Spleen (tissue), 11 donors: ENCODE measurements at regions not wholly inside any gene's neighbourhood (a gene's known extent, or its start where the extent isn't known, plus 50 kb on each side); places are given as distances from the start of the nearest gene placed in this dataset.

Experiments
- DNase-seq: peaks from one replicate; pipeline ENCODE4 v3.0.0-alpha.2; 2020
- H3K27ac ChIP-seq, 8 donors: fragments of 200-600 bp; sonication (generic) in 7 of 8; 1 replicate in 4 of 8; 2 replicates in 4 of 8; pipeline versions ENCODE4 v1.5.0 to v1.8.0; 2016 to 2021; ENCODE audit warnings: inconsistent platforms in 4 of 8, mild to moderate bottlenecking in 4 of 8, moderate library complexity in 1 of 8
- H3K27me3 ChIP-seq, 7 donors: fragments of 200-600 bp; sonication (generic) in 6 of 7; replicated peaks in 1 of 7; 1 replicate in 4 of 7; 2 replicates in 3 of 7; pipeline versions ENCODE4 v1.5.0 to v1.8.0; 2016 to 2021; ENCODE audit warnings: inconsistent platforms in 3 of 7, mild to moderate bottlenecking in 1 of 7
- H3K36me3 ChIP-seq, 6 donors: fragments of 200-600 bp; sonication (generic) in 5 of 6; 1 replicate in 4 of 6; 2 replicates in 2 of 6; pipeline versions ENCODE4 v1.5.0 to v1.8.0; 2016 to 2021; ENCODE audit warnings: inconsistent platforms in 2 of 6
- H3K4me1 ChIP-seq, 6 donors: fragments of 200-600 bp; sonication (generic) in 5 of 6; 1 replicate in 3 of 6; 2 replicates in 3 of 6; pipeline versions ENCODE4 v1.5.0 to v1.8.0; 2016 to 2021; ENCODE audit warnings: inconsistent platforms in 3 of 6
- H3K4me3 ChIP-seq, 8 donors: fragments of 200-600 bp; sonication (generic) in 7 of 8; 1 replicate in 4 of 8; 2 replicates in 4 of 8; pipeline versions ENCODE4 v1.5.0 to v1.8.0; 2016 to 2021; ENCODE audit warnings: inconsistent platforms in 4 of 8, mild to moderate bottlenecking in 4 of 8, moderate library complexity in 2 of 8
- H3K9me3 ChIP-seq, 8 donors: fragments of 200-600 bp; sonication (generic) in 7 of 8; 1 replicate in 4 of 8; 2 replicates in 4 of 8; pipeline versions ENCODE4 v1.5.0 to v1.8.0; 2016 to 2021; ENCODE audit warnings: inconsistent platforms in 4 of 8
- CTCF ChIP-seq, 11 experiments: fragments of 200-600 bp in 7 of 11; fragments of 450-650 bp in 4 of 11; sonication (generic) in 4 of 11; IDR thresholded peaks in 8 of 11; conservative IDR thresholded peaks in 3 of 11; 1 replicate in 7 of 11; 2 replicates in 4 of 11; pipeline versions ENCODE4 v1.4.0 to v1.8.0; 2016 to 2021; ENCODE audit warnings: antibody characterized with exemption in 11 of 11, inconsistent platforms in 4 of 11, mild to moderate bottlenecking in 1 of 11
- POLR2A ChIP-seq, 3 donors: fragments of 450-650 bp; IDR thresholded peaks; one replicate each; pipeline ENCODE4 v1.5.1; 2017; ENCODE audit warnings: antibody characterized with exemption in 3 of 3, mild to moderate bottlenecking in 1 of 3
- POLR2AphosphoS5 ChIP-seq, 3 donors: sonication (generic); formaldehyde crosslinking; IDR thresholded peaks; one replicate each; pipeline ENCODE4 v1.5.1; 2017; ENCODE audit warnings: antibody characterized with exemption in 3 of 3
- WGBS, 5 donors: extraction: QIAGEN DNeasy Blood & Tissue Kit in 3 of 5; methylation state at CpG; one replicate each; pipeline versions ENCODE4 v1.1.5 to v1.1.7; 2013 to 2018; 5-methylcytosine and 5-hydroxymethylcytosine counted together
- intact Hi-C: fragments of 100-400 bp; cut with DNase I; formaldehyde crosslinking; loops from one replicate; pipeline ENCODE4 v1.15.0; 2023; ENCODE audit warnings: low total_unique reads
- donor health status: healthy with polysubstance abuse.
- donor health status: DM: no; HTN: no; CAD: no; lungs with moderate emphysema.
- donor health status: DM: no; HTN: no; CAD: no.
- donor health status: Bipolar disorder and iron deficiency.
- donor health status: healthy.
- donor health status: DM: no; HTN: no; CAD: no.
- donor health status: DM: yes; HTN: yes; CAD: no.

- intact Hi-C loops: no loop called here
- 25 to 30% (median 26%) methylated on average over 14 of the region's 14 CpGs for WGBS, 5 donors
- TF ChIP-seq CTCF (IDR thresholded peaks at IDR 0.05 in 8 of 11, conservative IDR thresholded peaks at IDR 0.05 in 3 of 11): no peak
- TF ChIP-seq POLR2A (IDR thresholded peaks at IDR 0.05): no peak
- TF ChIP-seq POLR2AphosphoS5 (IDR thresholded peaks at IDR 0.05): no peak
Measured at GRCh38 chr18:75784390-75784789, 356.9 kb upstream of the SMIM21 start.

GRCh38 chr18:75783566-75784281 lies 356.2 kb upstream of the SMIM21 start:
- Histone ChIP-seq H3K4me1 (no peaks in the 10 kb centered on the region), H3K4me3 (no peak overlapping the region), H3K27me3 (peaks cover 0 to 7% (median 0%) of the 10 kb centered on the region in 7 donors), H3K27ac (no peak overlapping the region), H3K9me3 (no peaks in the 10 kb centered on the region), H3K36me3 (no peaks in the 10 kb centered on the region)
- WGBS, 5 donors: 81 to 91% (median 87%) methylated on average over 14 of the region's 14 CpGs
- intact Hi-C loops: no loop called here
- DNase-seq: no peak
- TF ChIP-seq POLR2A (IDR thresholded peaks at IDR 0.05): no peak
- TF ChIP-seq CTCF (IDR thresholded peaks at IDR 0.05 in 8 of 11, conservative IDR thresholded peaks at IDR 0.05 in 3 of 11): no peak
- no peak for TF ChIP-seq POLR2AphosphoS5 (IDR thresholded peaks at IDR 0.05)

More at GRCh38 chr18:75784390-75784789, 356.9 kb upstream of the SMIM21 start:
- Histone ChIP-seq H3K36me3 (no peaks in the 10 kb centered on the region), H3K27ac (no peak overlapping the region), H3K4me3 (no peak overlapping the region), H3K9me3 (no peaks in the 10 kb centered on the region), H3K27me3 (peaks cover 0 to 7% (median 0%) of the 10 kb centered on the region in 7 donors), H3K4me1 (no peaks in the 10 kb centered on the region)
- DNase-seq: no peak

- Histone ChIP-seq H3K27me3 (peaks cover 0 to 7% (median 0%) of the 10 kb centered on the region in 7 donors), H3K9me3 (no peaks in the 10 kb centered on the region), H3K27ac (no peak overlapping the region), H3K4me3 (no peak overlapping the region), H3K4me1 (no peaks in the 10 kb centered on the region), H3K36me3 (no peaks in the 10 kb centered on the region)
- no peak for TF ChIP-seq POLR2AphosphoS5 (IDR thresholded peaks at IDR 0.05)
- no peak for TF ChIP-seq POLR2A (IDR thresholded peaks at IDR 0.05)
- no peak for TF ChIP-seq CTCF (IDR thresholded peaks at IDR 0.05 in 8 of 11, conservative IDR thresholded peaks at IDR 0.05 in 3 of 11)
- intact Hi-C loops: no loop called here
- DNase-seq: no peak
- 78 to 94% (median 84%) methylated on average over 5 to 11 of the region's 11 CpGs for WGBS, 5 donors
Measured at GRCh38 chr18:75782826-75783225, 355.3 kb upstream of the SMIM21 start.

- no peaks in the 10 kb centered on the region for H3K4me1 ChIP-seq
- WGBS, 5 donors: 76 to 79% (median 77%) methylated on average over 4 of the region's 4 CpGs
- no peak for TF ChIP-seq POLR2A (IDR thresholded peaks at IDR 0.05)
- TF ChIP-seq CTCF (IDR thresholded peaks at IDR 0.05 in 8 of 11, conservative IDR thresholded peaks at IDR 0.05 in 3 of 11): no peak
- TF ChIP-seq POLR2AphosphoS5 (IDR thresholded peaks at IDR 0.05): no peak
- peaks cover 0 to 8% (median 0%) of the 10 kb centered on the region in 7 donors for H3K27me3 ChIP-seq
- H3K27ac ChIP-seq: no peak overlapping the region
- intact Hi-C loops: no loop called here
- no peaks in the 10 kb centered on the region for H3K36me3 ChIP-seq
- H3K9me3 ChIP-seq: no peaks in the 10 kb centered on the region
- H3K4me3 ChIP-seq: no peak overlapping the region
- DNase-seq: no peak
Measured at GRCh38 chr18:75782204-75782603, 354.7 kb upstream of the SMIM21 start.
